GM12873 (cell line): ENCODE measurements at regions not wholly inside any gene's neighbourhood (a gene's known extent, or its start where the extent isn't known, plus 50 kb on each side); places are given as distances from the start of the nearest gene placed in this dataset.

Experiments used
- TF ChIP-seq, protein P1 (sequence below): IDR thresholded peaks from 2 replicates; pipeline ENCODE4 v1.5.1; 2012; ENCODE audit warnings: low read depth, mild to moderate bottlenecking, moderate library complexity, low read length, control low read depth; ENCODE audit not compliant: insufficient read depth; ENCODE audit errors: missing control alignments

DNA sequence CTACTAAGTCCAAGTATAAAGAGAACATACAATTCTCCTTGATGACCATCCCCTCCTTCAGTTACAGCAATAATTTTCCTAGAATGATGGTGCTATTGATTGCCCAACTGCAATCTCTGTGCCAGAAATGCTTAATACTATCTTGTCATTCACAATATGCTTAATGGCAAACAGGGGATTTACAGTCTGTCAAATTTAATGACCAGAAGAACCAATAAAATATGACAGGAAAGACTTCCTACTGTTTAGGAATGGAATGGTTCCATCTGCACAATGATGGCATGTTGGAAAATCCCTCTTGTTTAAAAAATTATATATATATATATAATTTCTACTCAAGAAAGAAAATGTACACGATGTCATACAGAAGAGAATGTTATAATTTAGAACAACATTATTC lies 623.2 kb downstream of the CCER1 start:
- TF ChIP-seq, protein P1, sequence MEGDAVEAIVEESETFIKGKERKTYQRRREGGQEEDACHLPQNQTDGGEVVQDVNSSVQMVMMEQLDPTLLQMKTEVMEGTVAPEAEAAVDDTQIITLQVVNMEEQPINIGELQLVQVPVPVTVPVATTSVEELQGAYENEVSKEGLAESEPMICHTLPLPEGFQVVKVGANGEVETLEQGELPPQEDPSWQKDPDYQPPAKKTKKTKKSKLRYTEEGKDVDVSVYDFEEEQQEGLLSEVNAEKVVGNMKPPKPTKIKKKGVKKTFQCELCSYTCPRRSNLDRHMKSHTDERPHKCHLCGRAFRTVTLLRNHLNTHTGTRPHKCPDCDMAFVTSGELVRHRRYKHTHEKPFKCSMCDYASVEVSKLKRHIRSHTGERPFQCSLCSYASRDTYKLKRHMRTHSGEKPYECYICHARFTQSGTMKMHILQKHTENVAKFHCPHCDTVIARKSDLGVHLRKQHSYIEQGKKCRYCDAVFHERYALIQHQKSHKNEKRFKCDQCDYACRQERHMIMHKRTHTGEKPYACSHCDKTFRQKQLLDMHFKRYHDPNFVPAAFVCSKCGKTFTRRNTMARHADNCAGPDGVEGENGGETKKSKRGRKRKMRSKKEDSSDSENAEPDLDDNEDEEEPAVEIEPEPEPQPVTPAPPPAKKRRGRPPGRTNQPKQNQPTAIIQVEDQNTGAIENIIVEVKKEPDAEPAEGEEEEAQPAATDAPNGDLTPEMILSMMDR, result no peak

DNA sequence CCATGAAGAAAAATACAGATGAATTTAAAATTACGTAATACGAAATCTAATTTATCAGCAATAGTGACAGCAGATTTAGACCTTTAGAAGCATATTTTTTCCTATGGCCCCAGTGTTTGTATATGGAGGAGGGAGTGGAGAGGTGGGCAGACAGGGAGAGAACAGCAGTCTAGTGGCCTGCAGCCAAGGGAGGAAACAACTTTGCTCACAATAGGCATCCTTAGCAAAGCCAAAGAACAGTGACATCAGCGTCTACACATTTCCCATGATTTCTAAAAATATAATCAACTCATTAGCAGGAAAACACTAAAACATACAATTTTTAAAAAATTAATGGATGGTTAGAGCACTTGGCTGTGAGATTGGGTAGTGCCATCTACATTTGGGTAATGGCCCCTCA lies 622.6 kb upstream of the ATP2B1 start:
- TF ChIP-seq, protein P1, result no peak

DNA sequence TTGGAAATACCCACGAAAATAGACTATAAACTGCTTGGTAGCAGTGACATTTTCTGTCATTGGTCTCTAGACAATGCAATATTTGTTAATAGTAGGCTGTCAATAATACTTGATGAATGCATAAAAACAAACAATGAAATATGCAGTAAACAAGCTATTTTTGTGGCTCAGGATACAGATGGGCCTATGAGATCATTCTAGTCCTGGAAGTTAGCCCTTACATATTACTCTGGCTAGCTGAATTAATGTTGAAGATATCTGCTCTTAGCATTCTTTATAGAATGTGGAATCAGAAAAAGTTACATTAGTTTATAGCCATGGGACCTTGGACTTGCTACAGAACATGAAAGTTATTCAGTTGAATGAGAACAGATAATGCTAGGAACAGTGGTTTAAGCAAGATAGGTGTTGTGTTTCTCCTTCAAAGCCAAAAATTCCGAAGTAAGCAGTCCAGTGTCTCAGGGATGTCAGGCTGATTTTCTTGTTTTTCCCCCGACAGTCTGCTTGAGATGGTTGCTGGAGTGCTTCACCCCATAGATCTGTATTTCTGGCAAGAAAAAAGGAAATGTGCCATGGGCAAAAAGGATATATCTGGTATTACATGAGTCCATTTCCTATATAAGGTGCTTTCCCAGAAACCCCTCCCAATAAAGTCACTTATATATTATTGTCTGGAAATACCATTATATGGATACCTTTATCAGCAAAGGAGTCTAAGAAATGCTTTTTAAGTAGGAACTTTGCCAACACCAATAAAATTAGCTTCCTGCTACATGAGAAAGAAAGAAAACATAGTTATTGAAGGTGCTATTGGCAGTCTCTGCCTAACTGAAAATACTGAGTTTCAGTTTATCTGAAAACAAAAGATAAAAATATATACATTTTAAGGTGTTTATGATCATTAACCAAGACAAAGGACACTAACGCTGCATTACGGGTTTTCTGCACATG lies 619.4 kb upstream of the ATP2B1 start:
- TF ChIP-seq, protein P1, result no peak

DNA sequence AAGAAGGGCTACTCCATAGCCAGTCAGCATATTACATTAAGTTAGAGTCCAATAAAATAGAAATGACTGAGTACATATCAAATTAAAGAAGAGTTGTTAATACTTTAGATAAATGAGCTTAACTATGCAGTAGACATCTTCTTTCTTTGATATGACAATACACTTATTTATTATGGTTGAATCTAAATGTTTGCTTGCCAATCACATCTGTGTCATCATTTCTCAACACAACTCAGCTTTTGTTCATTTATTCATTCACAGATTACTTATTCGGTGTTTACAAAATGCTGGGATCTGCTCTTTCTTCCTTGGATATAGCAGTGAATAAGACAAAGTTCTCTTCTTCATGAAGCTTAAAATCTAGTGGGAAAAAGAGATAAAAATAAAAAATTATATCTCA lies 614.6 kb upstream of the ATP2B1 start:
- TF ChIP-seq, protein P1, result no peak

DNA sequence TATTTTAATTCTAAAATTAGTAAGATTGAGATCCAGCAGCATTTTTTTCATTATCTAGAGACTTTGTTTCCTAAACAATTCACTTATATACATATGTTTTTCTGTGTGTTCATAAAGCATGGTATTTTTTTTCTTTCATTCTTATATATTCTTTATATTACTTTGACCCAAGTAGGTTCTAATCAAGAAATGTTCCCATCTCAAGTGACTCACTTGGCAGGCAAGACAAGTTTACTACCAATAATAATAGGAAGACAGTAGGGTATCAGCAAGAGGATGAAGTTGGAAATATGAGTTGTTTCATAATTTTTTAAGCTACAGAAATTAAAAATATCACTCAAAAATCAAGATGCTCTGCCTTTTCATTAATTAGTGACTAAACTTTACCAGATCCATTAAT lies 613.4 kb upstream of the ATP2B1 start:
- TF ChIP-seq, protein P1, result no peak

DNA sequence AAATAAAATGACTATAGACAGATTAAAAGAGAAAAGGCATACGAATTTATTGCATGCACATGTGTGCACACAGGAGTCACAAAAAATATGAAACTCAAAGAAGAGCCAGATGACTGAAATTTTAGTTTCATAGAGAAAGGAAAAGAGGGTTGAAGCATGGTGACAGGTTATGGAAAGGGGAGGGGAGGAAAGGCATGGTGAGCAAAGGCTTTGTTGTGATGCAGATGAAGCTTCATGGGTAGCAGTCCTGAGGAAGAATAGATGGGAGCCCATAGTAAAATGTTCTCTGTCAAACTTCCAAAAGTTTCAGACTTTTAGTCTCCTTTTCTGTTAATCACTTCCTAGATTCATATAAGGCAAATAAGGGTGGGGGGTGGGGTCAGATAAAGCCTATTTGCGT lies 612.7 kb upstream of the ATP2B1 start:
- TF ChIP-seq, protein P1, result no peak

DNA sequence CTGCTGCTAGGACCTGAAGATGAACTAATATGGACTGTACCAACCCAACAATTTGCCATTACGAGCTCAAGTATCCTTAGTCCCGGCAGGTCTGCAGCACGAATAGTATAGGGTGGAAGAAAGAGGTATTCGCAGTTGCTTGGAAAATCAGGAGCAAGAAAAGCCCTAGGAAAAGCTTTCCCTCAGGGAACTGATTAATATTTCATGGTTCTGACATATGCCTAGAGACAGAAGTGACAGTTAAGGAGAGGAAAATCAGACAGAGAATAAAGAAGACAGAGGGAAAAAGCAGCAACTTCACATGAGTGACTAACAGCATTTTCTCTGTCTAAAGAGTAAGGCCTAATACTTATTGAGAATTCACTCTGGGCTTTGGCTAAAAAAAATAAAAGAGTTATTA lies 602.9 kb upstream of the ATP2B1 start:
- TF ChIP-seq, protein P1, result no peak
